ENCODE measurements at regions not wholly inside any gene's neighbourhood (a gene's known extent, or its start where the extent isn't known, plus 50 kb on each side); places are given as distances from the start of the nearest gene placed in this dataset.
"Not testable (repeated sequence)": the region's sequence is repeated elsewhere in the genome, so short reads cannot be mapped to it uniquely, and the experiment has no call there.

DNA sequence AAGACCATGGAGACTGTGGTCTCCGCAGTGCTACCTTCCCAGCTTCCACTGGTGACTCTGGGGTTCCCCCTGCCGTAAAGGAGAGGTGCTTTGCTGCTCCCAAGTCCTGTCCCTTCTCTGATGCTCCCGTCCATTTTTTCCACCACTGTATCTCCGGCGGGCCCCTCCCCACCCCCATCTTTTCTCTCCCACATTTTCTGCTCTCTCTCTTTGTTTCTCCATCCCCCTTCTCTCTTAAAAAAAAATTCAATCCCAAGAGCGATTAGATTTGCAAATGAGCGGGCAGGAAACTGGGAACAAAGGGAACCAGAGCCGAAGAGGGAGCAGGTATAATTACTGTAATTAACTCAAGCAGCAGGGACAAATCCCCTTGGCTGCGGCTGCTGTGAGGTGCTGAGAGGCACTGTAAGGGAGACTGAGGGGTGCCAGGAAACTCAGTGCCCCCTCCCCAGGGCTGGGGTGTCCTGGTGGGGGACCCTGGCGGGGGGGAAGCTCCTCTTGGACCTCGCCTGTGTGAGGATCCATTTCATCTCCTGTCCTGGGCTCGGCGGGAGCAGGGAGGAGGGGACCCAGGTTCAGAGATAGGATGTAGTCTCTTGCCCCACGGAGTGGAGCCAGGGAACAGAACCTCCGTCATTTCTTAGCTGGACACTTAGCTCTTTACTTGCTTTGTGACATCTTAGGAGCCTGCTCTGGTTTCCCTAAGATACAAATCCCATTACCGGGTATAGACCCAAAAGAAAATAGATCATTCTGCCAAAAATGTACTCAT is 140.4 kb upstream of the NRXN3 start:
- POLR2A ChIA-PET, result no interaction called here
- DNase-seq, result peak in 1 of 2 experiments; percentile 3
- CTCF ChIA-PET, result no interaction called here
- H3K4me1 Mint-ChIP-seq (ENCODE audit: low read depth, unreplicated experiment), result no peaks in the 10 kb centered on the region
- H3K9me3 Mint-ChIP-seq (ENCODE audit: unreplicated experiment), result no peaks in the 10 kb centered on the region
- Histone ChIP-seq H3K27me3 (replicated peaks; ENCODE audit: control insufficient read depth, insufficient read depth, low read length) (no peaks in the 10 kb centered on the region), H3K4me3 (ENCODE audit: low read depth, low read length) (no peak overlapping the region), H3K9me3 (no peaks in the 10 kb centered on the region), H3K36me3 (ENCODE audit: control insufficient read depth, insufficient read depth, low read length) (no peaks in the 10 kb centered on the region), H3K4me1 (no peaks in the 10 kb centered on the region)
- H3K27ac Mint-ChIP-seq (ENCODE audit: unreplicated experiment), result no peak overlapping the region
- TF ChIP-seq, protein P1, sequence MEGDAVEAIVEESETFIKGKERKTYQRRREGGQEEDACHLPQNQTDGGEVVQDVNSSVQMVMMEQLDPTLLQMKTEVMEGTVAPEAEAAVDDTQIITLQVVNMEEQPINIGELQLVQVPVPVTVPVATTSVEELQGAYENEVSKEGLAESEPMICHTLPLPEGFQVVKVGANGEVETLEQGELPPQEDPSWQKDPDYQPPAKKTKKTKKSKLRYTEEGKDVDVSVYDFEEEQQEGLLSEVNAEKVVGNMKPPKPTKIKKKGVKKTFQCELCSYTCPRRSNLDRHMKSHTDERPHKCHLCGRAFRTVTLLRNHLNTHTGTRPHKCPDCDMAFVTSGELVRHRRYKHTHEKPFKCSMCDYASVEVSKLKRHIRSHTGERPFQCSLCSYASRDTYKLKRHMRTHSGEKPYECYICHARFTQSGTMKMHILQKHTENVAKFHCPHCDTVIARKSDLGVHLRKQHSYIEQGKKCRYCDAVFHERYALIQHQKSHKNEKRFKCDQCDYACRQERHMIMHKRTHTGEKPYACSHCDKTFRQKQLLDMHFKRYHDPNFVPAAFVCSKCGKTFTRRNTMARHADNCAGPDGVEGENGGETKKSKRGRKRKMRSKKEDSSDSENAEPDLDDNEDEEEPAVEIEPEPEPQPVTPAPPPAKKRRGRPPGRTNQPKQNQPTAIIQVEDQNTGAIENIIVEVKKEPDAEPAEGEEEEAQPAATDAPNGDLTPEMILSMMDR (IDR thresholded peaks at IDR 0.05; ENCODE audit: insufficient read depth in 1 of 2, low read depth in 1 of 2, low read length in 1 of 2, severe bottlenecking in 1 of 2, unreplicated experiment in 1 of 2), result peak in 1 of 2 experiments; percentile 13
- H3K4me3 Mint-ChIP-seq (ENCODE audit: unreplicated experiment), result no peak overlapping the region
- H3K27me3 Mint-ChIP-seq (ENCODE audit: insufficient read depth, unreplicated experiment), result peaks cover 16% of the 10 kb centered on the region
- intact Hi-C loops (cut with micrococcal nuclease; ENCODE audit: unreplicated experiment), result loop anchor here (10.0 kb wide), 1 partner anchor 125 kb away; no protein-coding TSS in a partner anchor
- no peaks in the 10 kb centered on the region for H3K36me3 Mint-ChIP-seq (ENCODE audit: insufficient read depth, unreplicated experiment)
- BruUV-seq (replicated peaks), result no TSS peak

DNA sequence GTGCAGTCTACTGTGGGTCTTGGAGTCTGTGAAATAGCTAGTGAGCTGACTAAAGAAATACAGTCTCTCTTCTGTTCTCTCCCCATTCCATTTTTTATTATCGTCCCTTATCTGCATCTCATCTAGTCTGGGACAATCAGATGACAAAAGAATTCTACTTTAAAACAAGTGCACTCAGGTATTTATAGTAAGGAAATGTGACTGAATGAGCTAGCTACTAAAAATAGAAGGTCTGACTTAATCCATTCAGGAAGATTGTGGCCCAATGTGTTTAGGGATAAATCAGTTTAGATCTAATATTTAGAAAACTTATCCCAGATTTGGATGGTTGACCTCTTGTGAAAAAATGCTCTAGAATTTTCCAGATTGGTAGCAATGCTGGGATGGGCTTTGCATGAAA is 126.8 kb upstream of the NRXN3 start:
- no peak for DNase-seq
- BruUV-seq (replicated peaks), result no TSS peak
- no peaks in the 10 kb centered on the region for H3K36me3 ChIP-seq (ENCODE audit: control insufficient read depth, insufficient read depth, low read length)
- CTCF ChIA-PET, result no interaction called here
- TF ChIP-seq, protein P1 (IDR thresholded peaks at IDR 0.05; ENCODE audit: insufficient read depth in 1 of 2, low read depth in 1 of 2, low read length in 1 of 2, severe bottlenecking in 1 of 2, unreplicated experiment in 1 of 2), result no peak
- Mint-ChIP-seq H3K27me3 (ENCODE audit: insufficient read depth, unreplicated experiment) (peaks cover 10% of the 10 kb centered on the region), H3K4me3 (ENCODE audit: unreplicated experiment) (no peak overlapping the region), H3K36me3 (ENCODE audit: insufficient read depth, unreplicated experiment) (no peaks in the 10 kb centered on the region), H3K4me1 (ENCODE audit: low read depth, unreplicated experiment) (no peaks in the 10 kb centered on the region), H3K9me3 (ENCODE audit: unreplicated experiment) (no peaks in the 10 kb centered on the region), H3K27ac (ENCODE audit: unreplicated experiment) (no peak overlapping the region)
- no peaks in the 10 kb centered on the region for H3K9me3 ChIP-seq
- no peaks in the 10 kb centered on the region for H3K4me1 ChIP-seq
- POLR2A ChIA-PET, result no interaction called here
- intact Hi-C loops (cut with micrococcal nuclease; ENCODE audit: unreplicated experiment), result no loop called here
- H3K4me3 ChIP-seq (ENCODE audit: low read depth, low read length), result no peak overlapping the region
- H3K27me3 ChIP-seq (replicated peaks; ENCODE audit: control insufficient read depth, insufficient read depth, low read length), result no peaks in the 10 kb centered on the region; the same call in 1 of the 2 replicates

DNA sequence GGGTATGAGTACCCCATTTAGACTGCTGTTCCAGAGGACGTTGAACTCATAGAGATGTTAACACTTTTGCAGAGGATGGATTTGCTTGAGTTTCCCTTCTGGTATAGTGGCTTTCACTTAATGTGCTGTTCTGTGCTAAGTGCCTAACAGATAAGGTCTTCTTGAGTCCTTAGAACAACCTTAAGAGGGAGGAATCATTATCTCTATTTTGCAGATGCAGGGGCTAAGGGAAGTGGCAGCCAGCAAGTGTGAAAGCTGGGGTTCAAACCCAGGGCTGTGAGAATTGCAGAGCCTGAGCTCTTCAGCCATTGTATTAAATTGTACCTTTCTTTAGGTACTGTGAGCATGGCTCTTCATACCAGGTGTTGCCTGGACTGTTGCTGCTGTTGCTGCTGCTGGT is 122.1 kb upstream of the NRXN3 start:
- Histone ChIP-seq H3K4me1 (no peaks in the 10 kb centered on the region), H3K36me3 (ENCODE audit: control insufficient read depth, insufficient read depth, low read length) (no peaks in the 10 kb centered on the region), H3K9me3 (no peaks in the 10 kb centered on the region), H3K4me3 (ENCODE audit: low read depth, low read length) (no peak overlapping the region), H3K27me3 (replicated peaks; ENCODE audit: control insufficient read depth, insufficient read depth, low read length) (no peaks in the 10 kb centered on the region; the same call in 1 of the 2 replicates)
- no peak for DNase-seq
- BruUV-seq (replicated peaks), result no TSS peak
- Mint-ChIP-seq H3K27ac (ENCODE audit: unreplicated experiment) (no peak overlapping the region), H3K27me3 (ENCODE audit: insufficient read depth, unreplicated experiment) (peaks cover 4% of the 10 kb centered on the region), H3K9me3 (ENCODE audit: unreplicated experiment) (no peaks in the 10 kb centered on the region), H3K4me1 (ENCODE audit: low read depth, unreplicated experiment) (no peaks in the 10 kb centered on the region), H3K4me3 (ENCODE audit: unreplicated experiment) (no peak overlapping the region), H3K36me3 (ENCODE audit: insufficient read depth, unreplicated experiment) (no peaks in the 10 kb centered on the region)
- TF ChIP-seq, protein P1 (IDR thresholded peaks at IDR 0.05; ENCODE audit: insufficient read depth in 1 of 2, low read depth in 1 of 2, low read length in 1 of 2, severe bottlenecking in 1 of 2, unreplicated experiment in 1 of 2), result no peak
- ChIA-PET CTCF (no interaction called here), POLR2A (no interaction called here)
- intact Hi-C loops (cut with micrococcal nuclease; ENCODE audit: unreplicated experiment), result no loop called here

DNA sequence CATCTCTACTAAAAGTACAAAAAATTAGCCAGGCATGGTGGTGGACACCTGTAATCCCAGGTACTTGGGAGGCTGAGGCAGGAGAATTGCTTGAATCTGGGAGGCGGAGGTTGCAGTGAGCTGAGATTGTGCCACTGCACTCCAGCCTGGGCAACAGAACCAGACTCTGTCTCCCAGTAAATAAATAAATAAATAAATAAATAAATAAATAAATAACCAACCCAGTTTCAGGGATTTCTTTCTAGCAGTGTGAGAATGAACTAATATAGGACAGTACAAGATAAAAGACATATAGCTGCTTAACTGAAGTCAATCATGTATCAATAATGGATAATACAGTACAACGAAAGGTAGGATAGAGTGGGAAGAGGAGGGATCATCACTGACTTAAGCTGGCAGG is 113.3 kb upstream of the NRXN3 start:
- H3K4me1 ChIP-seq; H3K4me1 Mint-ChIP-seq (ENCODE audit: low read depth, unreplicated experiment); H3K4me3 ChIP-seq (ENCODE audit: low read depth, low read length); BruUV-seq (replicated peaks); intact Hi-C loops (cut with micrococcal nuclease; ENCODE audit: unreplicated experiment); H3K9me3 Mint-ChIP-seq (ENCODE audit: unreplicated experiment); H3K36me3 ChIP-seq (ENCODE audit: control insufficient read depth, insufficient read depth, low read length); DNase-seq; H3K27ac Mint-ChIP-seq (ENCODE audit: unreplicated experiment); POLR2A ChIA-PET; H3K36me3 Mint-ChIP-seq (ENCODE audit: insufficient read depth, unreplicated experiment); H3K4me3 Mint-ChIP-seq (ENCODE audit: unreplicated experiment); H3K9me3 ChIP-seq; H3K27me3 ChIP-seq (replicated peaks; ENCODE audit: control insufficient read depth, insufficient read depth, low read length); CTCF ChIA-PET: not testable (repeated sequence)
- H3K27me3 Mint-ChIP-seq (ENCODE audit: insufficient read depth, unreplicated experiment), result peaks cover 11% of the 10 kb centered on the region
